Bronchial epithelial cell (primary cell): ENCODE measurements at regions not wholly inside any gene's neighbourhood (a gene's known extent, or its start where the extent isn't known, plus 50 kb on each side); places are given as distances from the start of the nearest gene placed in this dataset.

ENCODE experiments used
- DNase-seq: peaks from one replicate; pipeline ENCODE4 v3.0.0-alpha.2; 2010; ENCODE audit warnings: low read depth
- FAIRE-seq: peaks from 2 replicates; lab custom pipeline; 2011; peaks lifted over from hg19 to GRCh38; lab: Jason Lieb, UNC
- H3K27me3 ChIP-seq: 2 replicates; pipeline ENCODE4 v1.5.1; 2011; ENCODE audit warnings: low read length; ENCODE audit not compliant: control insufficient read depth, insufficient read depth
- H3K36me3 ChIP-seq: 2 replicates; pipeline ENCODE4 v1.5.1; 2011; ENCODE audit warnings: low read length; ENCODE audit not compliant: control insufficient read depth, insufficient read depth
- H3K4me3 ChIP-seq: 2 replicates; pipeline ENCODE4 v1.5.1; 2011; ENCODE audit warnings: mild to moderate bottlenecking, low read depth, low read length, control low read depth
- CTCF ChIP-seq: IDR thresholded peaks from 2 replicates; pipeline ENCODE4 v1.5.1; 2011; ENCODE audit warnings: mild to moderate bottlenecking, moderate library complexity, low read length, control low read depth, inconsistent platforms; ENCODE audit not compliant: insufficient read depth, severe bottlenecking

GRCh38 chr10:78821052-78821451 lies 247.7 kb upstream of the ZMIZ1 start:
- FAIRE-seq (no peak), DNase-seq (no peak)
- TF ChIP-seq CTCF: no peak
- Histone ChIP-seq H3K36me3 (no peaks in the 10 kb centered on the region), H3K27me3 (peaks cover 2% of the 10 kb centered on the region), H3K4me3 (no peak overlapping the region)

DNA sequence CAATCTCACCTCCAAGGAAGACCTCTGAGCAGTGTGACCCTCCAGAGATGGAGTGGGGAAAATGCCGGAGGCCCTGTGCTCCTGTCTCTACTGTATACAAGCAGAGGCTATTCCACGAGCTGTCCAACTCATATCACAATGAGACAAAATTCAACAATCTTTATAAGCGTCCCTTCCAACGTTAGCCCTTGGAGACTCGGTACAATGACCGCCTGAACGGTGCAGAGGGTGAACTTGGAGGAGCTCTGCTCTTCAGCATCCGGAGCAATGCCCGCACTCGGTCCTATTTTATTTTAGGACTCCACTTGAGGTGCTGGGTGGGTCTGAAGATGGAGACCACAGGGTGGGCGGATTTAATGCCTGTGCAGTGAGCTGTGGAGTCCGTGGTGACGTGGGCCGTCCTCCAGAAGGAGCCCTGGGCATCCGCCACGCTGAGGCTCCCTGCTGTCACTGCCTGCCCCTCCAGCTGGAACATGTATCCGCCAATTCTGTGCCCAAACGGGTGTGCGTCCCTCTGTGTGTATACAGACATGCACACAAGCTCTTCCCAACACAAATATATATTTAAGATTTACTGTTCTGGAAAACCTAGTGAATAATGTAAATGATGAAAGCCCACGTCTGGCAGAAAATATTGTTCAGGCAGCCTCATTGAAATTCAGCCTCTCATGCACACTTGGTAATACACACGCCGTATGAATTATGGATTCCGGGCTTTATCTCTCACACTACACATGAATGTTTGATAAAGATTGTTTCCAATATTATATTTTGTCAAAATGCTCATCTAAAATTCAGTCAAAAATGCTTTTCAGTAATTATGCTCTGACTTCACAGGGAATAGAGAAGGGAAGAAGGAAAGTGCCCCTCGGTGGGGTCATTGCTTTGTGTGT lies 239.9 kb upstream of the ZMIZ1 start:
- no peak for TF ChIP-seq CTCF
- H3K4me3 ChIP-seq: no peak overlapping the region
- DNase-seq: no peak
- FAIRE-seq: peak; percentile 55
- no peaks in the 10 kb centered on the region for H3K36me3 ChIP-seq
- peaks cover 1% of the 10 kb centered on the region for H3K27me3 ChIP-seq

- TF ChIP-seq CTCF: no peak
- no peak for DNase-seq
- H3K36me3 ChIP-seq: no peaks in the 10 kb centered on the region
- H3K27me3 ChIP-seq: peaks cover 1% of the 10 kb centered on the region
- no peak overlapping the region for H3K4me3 ChIP-seq
- FAIRE-seq: no peak
Measured at GRCh38 chr10:78829565-78829964, 239.2 kb upstream of the ZMIZ1 start.

DNA sequence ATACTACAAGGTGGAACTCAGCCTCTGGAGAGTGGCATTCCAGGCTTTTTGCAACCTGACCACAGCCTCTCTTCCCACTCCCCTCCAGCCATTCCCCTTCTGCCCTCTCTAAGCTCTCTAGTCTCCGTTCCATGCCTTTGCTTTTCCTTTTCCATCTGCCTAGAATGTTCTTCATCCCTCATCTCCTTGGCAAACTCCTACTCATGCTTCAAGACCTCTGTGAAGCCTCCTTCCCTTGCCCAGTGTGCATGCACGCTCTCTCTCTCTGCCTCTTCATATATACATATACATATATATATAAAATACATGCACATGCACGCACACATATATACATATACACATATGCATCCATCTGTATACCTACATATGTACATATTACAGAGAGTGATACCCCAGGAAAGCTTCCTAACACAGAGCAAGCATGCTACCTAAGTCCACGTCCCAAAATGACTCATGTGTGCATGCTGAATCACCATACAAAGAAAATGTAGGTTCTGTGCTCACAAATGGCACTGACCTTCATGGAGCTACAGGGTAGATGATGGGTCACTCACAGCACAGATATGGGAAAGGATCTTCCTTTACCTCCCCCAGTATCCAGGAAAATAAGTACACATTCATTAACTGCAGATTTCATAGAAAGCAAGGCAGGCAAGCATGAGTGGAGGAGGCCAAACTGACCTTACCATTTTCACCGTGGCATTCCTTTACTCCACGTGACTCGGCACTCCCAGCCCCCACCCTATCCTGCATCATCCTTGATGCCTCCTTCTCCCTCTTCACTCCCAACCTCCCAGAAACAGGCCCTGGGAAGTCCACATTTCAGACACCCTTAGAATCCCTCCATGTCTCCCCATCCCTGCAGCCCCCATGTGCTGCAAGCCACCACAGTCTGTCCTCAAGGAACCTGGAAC lies 238.4 kb upstream of the ZMIZ1 start:
- Histone ChIP-seq H3K4me3 (no peak overlapping the region), H3K36me3 (no peaks in the 10 kb centered on the region), H3K27me3 (peaks cover 1% of the 10 kb centered on the region)
- no peak for FAIRE-seq
- TF ChIP-seq CTCF: no peak
- peak; percentile 64 for DNase-seq

- Histone ChIP-seq H3K36me3 (no peaks in the 10 kb centered on the region), H3K4me3 (no peak overlapping the region), H3K27me3 (peaks cover 1% of the 10 kb centered on the region)
- DNase-seq (no peak), FAIRE-seq (no peak)
- no peak for TF ChIP-seq CTCF
Measured at GRCh38 chr10:78830976-78831375, 237.8 kb upstream of the ZMIZ1 start.
